ENCODE measurements at regions not wholly inside any gene's neighbourhood (a gene's known extent, or its start where the extent isn't known, plus 50 kb on each side); places are given as distances from the start of the nearest gene placed in this dataset.
"Not testable (repeated sequence)": the region's sequence is repeated elsewhere in the genome, so short reads cannot be mapped to it uniquely, and the experiment has no call there.

GRCh38 chr6:56730663-56731529 lies 88.2 kb upstream of the DST start:
- Histone ChIP-seq H3K27ac (no peak overlapping the region), H3K9ac (ENCODE audit: low read depth in 2 of 2, low read length in 2 of 2) (no peak overlapping the region)
- TF ChIP-seq CTCF (IDR thresholded peaks at IDR 0.05): no peak

GRCh38 chr6:56729719-56730118 lies 87.0 kb upstream of the DST start:
- no peaks in the 10 kb centered on the region for H3K9me3 ChIP-seq
- TF ChIP-seq CTCF (IDR thresholded peaks at IDR 0.05): no peak
- no peak for DNase-seq
- no peak overlapping the region for H3K4me3 ChIP-seq
- intact Hi-C loops (cut with DNase I): no loop called here
- H3K27ac ChIP-seq: no peak overlapping the region
- no peak overlapping the region for H3K9ac ChIP-seq (ENCODE audit: low read depth in 2 of 2, low read length in 2 of 2)
- no peaks in the 10 kb centered on the region for H3K4me1 ChIP-seq
- no peaks in the 10 kb centered on the region for H3K27me3 ChIP-seq
- no peaks in the 10 kb centered on the region for H3K36me3 ChIP-seq

More at GRCh38 chr6:56730663-56731529, 88.2 kb upstream of the DST start:
- DNase-seq: no peak
- H3K36me3 ChIP-seq: no peaks in the 10 kb centered on the region
- no peaks in the 10 kb centered on the region for H3K27me3 ChIP-seq
- H3K4me1 ChIP-seq: no peaks in the 10 kb centered on the region
- H3K9me3 ChIP-seq: no peaks in the 10 kb centered on the region
- intact Hi-C loops (cut with DNase I): no loop called here
- no peak overlapping the region for H3K4me3 ChIP-seq

GRCh38 chr6:56729166-56729565 lies 86.5 kb upstream of the DST start:
- H3K9ac ChIP-seq (ENCODE audit: low read depth in 2 of 2, low read length in 2 of 2); intact Hi-C loops (cut with DNase I); H3K9me3 ChIP-seq; DNase-seq; H3K4me1 ChIP-seq; H3K27ac ChIP-seq; H3K4me3 ChIP-seq; H3K36me3 ChIP-seq; H3K27me3 ChIP-seq: not testable (repeated sequence)

- Histone ChIP-seq H3K9me3 (no peaks in the 10 kb centered on the region), H3K4me3 (no peak overlapping the region), H3K36me3 (no peaks in the 10 kb centered on the region), H3K27ac (no peak overlapping the region), H3K9ac (ENCODE audit: low read depth in 2 of 2, low read length in 2 of 2) (no peak overlapping the region), H3K4me1 (no peaks in the 10 kb centered on the region), H3K27me3 (no peaks in the 10 kb centered on the region)
- no peak for TF ChIP-seq CTCF (IDR thresholded peaks at IDR 0.05)
- no peak for DNase-seq
- intact Hi-C loops (cut with DNase I): no loop called here
Observed at GRCh38 chr6:56727097-56727850, 84.6 kb upstream of the DST start.

GRCh38 chr6:56725254-56725653 lies 82.6 kb upstream of the DST start:
- H3K4me3 ChIP-seq: no peak overlapping the region
- DNase-seq: no peak
- no peaks in the 10 kb centered on the region for H3K36me3 ChIP-seq
- no peaks in the 10 kb centered on the region for H3K9me3 ChIP-seq
- no peak for TF ChIP-seq CTCF (IDR thresholded peaks at IDR 0.05)
- intact Hi-C loops (cut with DNase I): no loop called here
- H3K9ac ChIP-seq (ENCODE audit: low read depth in 2 of 2, low read length in 2 of 2): no peak overlapping the region
- no peaks in the 10 kb centered on the region for H3K27me3 ChIP-seq
- H3K4me1 ChIP-seq: no peaks in the 10 kb centered on the region
- H3K27ac ChIP-seq: no peak overlapping the region

GRCh38 chr6:56724455-56724854 lies 81.8 kb upstream of the DST start:
- no peaks in the 10 kb centered on the region for H3K36me3 ChIP-seq
- H3K9me3 ChIP-seq: no peaks in the 10 kb centered on the region
- no peak overlapping the region for H3K27ac ChIP-seq
- TF ChIP-seq CTCF (IDR thresholded peaks at IDR 0.05): no peak
- intact Hi-C loops (cut with DNase I): no loop called here
- H3K4me3 ChIP-seq: no peak overlapping the region
- no peak overlapping the region for H3K9ac ChIP-seq (ENCODE audit: low read depth in 2 of 2, low read length in 2 of 2)
- H3K27me3 ChIP-seq: no peaks in the 10 kb centered on the region
- DNase-seq: no peak
- no peaks in the 10 kb centered on the region for H3K4me1 ChIP-seq
